ENCODE measurements at regions not wholly inside any gene's neighbourhood (a gene's known extent, or its start where the extent isn't known, plus 50 kb on each side); places are given as distances from the start of the nearest gene placed in this dataset.

DNA sequence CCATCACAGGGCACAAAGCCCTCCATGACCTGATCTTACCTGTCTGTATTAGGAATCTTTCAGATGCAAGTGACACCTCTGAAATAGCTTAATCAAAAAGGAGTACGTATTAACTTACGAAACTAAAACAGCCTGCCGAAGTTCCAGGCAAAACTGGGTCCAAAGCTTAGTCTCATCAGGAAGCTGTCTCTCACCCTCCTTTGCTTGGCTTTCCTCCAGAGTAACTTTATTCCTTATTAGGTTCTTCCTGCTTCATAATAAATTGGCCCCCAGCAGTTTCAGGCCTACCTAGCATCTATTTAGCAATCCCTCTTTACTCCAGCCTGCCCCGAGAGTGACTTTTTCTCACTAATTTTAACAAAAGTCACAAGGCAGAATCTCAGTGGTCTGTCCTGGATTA lies 58.4 kb upstream of the STK32A start:
- TF ChIP-seq EZH2 (IDR thresholded peaks at IDR 0.05; ENCODE audit: borderline replicate concordance, low read length): no peak
- TF ChIP-seq, protein P1, sequence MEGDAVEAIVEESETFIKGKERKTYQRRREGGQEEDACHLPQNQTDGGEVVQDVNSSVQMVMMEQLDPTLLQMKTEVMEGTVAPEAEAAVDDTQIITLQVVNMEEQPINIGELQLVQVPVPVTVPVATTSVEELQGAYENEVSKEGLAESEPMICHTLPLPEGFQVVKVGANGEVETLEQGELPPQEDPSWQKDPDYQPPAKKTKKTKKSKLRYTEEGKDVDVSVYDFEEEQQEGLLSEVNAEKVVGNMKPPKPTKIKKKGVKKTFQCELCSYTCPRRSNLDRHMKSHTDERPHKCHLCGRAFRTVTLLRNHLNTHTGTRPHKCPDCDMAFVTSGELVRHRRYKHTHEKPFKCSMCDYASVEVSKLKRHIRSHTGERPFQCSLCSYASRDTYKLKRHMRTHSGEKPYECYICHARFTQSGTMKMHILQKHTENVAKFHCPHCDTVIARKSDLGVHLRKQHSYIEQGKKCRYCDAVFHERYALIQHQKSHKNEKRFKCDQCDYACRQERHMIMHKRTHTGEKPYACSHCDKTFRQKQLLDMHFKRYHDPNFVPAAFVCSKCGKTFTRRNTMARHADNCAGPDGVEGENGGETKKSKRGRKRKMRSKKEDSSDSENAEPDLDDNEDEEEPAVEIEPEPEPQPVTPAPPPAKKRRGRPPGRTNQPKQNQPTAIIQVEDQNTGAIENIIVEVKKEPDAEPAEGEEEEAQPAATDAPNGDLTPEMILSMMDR (IDR thresholded peaks at IDR 0.05; ENCODE audit: low read length): no peak
- Histone ChIP-seq H3F3A (ENCODE audit: insufficient read depth, low read length) (no peaks in the 10 kb centered on the region), H3K4me1 (ENCODE audit: insufficient read depth, low read length, severe bottlenecking) (no peaks in the 10 kb centered on the region)

DNA sequence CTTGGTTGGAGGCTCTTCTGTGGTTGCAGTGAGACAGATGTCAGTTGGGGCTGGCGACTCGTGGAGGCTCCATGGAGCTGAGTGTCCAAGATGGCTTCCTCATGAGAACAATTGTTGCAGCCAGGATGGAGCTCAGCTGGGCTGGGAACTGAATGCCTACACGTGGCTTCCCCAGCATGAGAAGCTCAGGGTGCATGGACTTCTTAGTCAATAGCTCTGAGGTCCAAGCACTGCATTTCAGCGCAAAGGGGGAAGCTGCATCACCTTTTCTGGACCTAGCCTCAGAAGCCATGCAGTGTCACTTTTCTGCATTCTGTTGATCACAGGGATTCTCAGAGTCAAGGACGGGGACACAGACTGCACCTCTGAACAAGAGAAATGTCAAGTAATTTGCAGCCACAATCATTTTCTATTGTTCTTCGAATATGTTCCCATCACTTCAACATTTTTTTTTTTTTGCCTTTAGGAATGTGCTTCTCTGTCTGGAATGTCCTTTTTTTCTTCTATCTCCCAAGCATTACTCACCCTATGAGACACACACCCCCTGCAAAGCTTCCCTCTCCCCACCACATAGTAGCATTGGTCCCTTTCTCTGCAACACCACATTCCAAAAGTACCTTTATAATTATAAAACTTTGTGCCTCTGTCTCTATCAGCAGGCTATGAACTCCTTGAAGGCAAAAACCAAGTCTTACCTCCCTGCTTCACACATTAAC lies 57.5 kb upstream of the STK32A start:
- Histone ChIP-seq H4K20me1 (ENCODE audit: insufficient read depth, low read length) (no peaks in the 10 kb centered on the region), H3K9me2 (ENCODE audit: low read depth, low read length) (no peaks in the 10 kb centered on the region; the same call in 1 of the 2 replicates), H3K4me3 (ENCODE audit: low read depth, low read length, poor library complexity, severe bottlenecking) (no peak overlapping the region), H3K79me2 (ENCODE audit: insufficient read depth, low read length) (no peaks in the 10 kb centered on the region), H3K4me2 (ENCODE audit: low read length) (no peak overlapping the region), H3F3A (ENCODE audit: insufficient read depth, low read length) (no peaks in the 10 kb centered on the region), H3K27ac (ENCODE audit: low read depth, low read length, poor library complexity, severe bottlenecking) (no peak overlapping the region), H2AFZ (ENCODE audit: low read length) (no peak overlapping the region), H3K36me3 (ENCODE audit: insufficient read depth, low read length) (no peaks in the 10 kb centered on the region), H3K9me3 (ENCODE audit: low read length) (no peaks in the 10 kb centered on the region), H3K4me1 (ENCODE audit: insufficient read depth, low read length, severe bottlenecking) (no peaks in the 10 kb centered on the region), H3K9ac (ENCODE audit: low read length) (no peak overlapping the region), H3K27me3 (ENCODE audit: insufficient read depth, low read length) (no peaks in the 10 kb centered on the region)
- no peak for TF ChIP-seq EZH2 (IDR thresholded peaks at IDR 0.05; ENCODE audit: borderline replicate concordance, low read length)
- TF ChIP-seq, protein P1 (IDR thresholded peaks at IDR 0.05; ENCODE audit: low read length): no peak

More for the DNA sequence above, 58.4 kb upstream of the STK32A start:
- H3K27me3 ChIP-seq (ENCODE audit: insufficient read depth, low read length): no peaks in the 10 kb centered on the region
- no peak overlapping the region for H3K4me2 ChIP-seq (ENCODE audit: low read length)
- no peaks in the 10 kb centered on the region for H3K9me3 ChIP-seq (ENCODE audit: low read length)
- H4K20me1 ChIP-seq (ENCODE audit: insufficient read depth, low read length): no peaks in the 10 kb centered on the region
- no peak overlapping the region for H3K27ac ChIP-seq (ENCODE audit: low read depth, low read length, poor library complexity, severe bottlenecking)
- H3K79me2 ChIP-seq (ENCODE audit: insufficient read depth, low read length): no peaks in the 10 kb centered on the region
- no peak overlapping the region for H2AFZ ChIP-seq (ENCODE audit: low read length)
- no peaks in the 10 kb centered on the region; the same call in 1 of the 2 replicates for H3K9me2 ChIP-seq (ENCODE audit: low read depth, low read length)
- H3K36me3 ChIP-seq (ENCODE audit: insufficient read depth, low read length): no peaks in the 10 kb centered on the region
- no peak overlapping the region for H3K9ac ChIP-seq (ENCODE audit: low read length)
- no peak overlapping the region for H3K4me3 ChIP-seq (ENCODE audit: low read depth, low read length, poor library complexity, severe bottlenecking)

DNA sequence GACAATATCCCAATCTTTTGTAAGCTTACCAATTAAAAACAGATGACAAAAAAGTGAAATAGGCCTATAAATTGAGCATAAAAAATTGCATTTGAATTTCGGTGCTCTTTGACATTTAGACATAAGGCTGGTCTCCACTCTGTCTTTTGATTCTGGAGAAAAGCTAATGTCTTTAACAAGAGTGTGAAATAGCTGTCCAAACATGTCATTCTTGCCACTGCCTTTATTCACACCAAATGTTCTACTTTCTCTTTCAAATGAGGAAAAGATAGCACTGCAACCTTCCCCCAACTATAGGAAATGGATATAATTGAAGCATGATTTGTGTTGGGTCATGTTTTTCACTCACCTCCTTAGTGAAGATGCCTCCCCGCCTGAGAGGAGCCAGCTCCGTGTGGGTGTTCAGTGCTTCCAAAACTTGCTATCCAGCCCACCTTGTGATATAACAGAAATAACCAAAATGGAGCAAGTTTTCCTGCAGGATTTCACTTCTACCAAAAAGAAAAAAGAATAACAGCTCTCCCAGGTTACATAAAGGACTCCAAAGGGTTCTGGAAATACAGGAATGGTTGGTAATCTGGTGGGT lies 55.2 kb upstream of the STK32A start:
- Histone ChIP-seq H3K9me2 (ENCODE audit: low read depth, low read length) (no peaks in the 10 kb centered on the region), H4K20me1 (ENCODE audit: insufficient read depth, low read length) (no peaks in the 10 kb centered on the region), H3F3A (ENCODE audit: insufficient read depth, low read length) (no peaks in the 10 kb centered on the region), H3K36me3 (ENCODE audit: insufficient read depth, low read length) (no peaks in the 10 kb centered on the region), H3K9me3 (ENCODE audit: low read length) (no peaks in the 10 kb centered on the region), H3K4me1 (ENCODE audit: insufficient read depth, low read length, severe bottlenecking) (no peaks in the 10 kb centered on the region), H3K27ac (ENCODE audit: low read depth, low read length, poor library complexity, severe bottlenecking) (no peak overlapping the region), H3K27me3 (ENCODE audit: insufficient read depth, low read length) (no peaks in the 10 kb centered on the region), H3K4me3 (ENCODE audit: low read depth, low read length, poor library complexity, severe bottlenecking) (no peak overlapping the region), H3K79me2 (ENCODE audit: insufficient read depth, low read length) (no peaks in the 10 kb centered on the region), H3K9ac (ENCODE audit: low read length) (no peak overlapping the region), H2AFZ (ENCODE audit: low read length) (no peak overlapping the region), H3K4me2 (ENCODE audit: low read length) (no peak overlapping the region)
- TF ChIP-seq, protein P1 (IDR thresholded peaks at IDR 0.05; ENCODE audit: low read length): no peak
- no peak for TF ChIP-seq EZH2 (IDR thresholded peaks at IDR 0.05; ENCODE audit: borderline replicate concordance, low read length)

Data from OCI-LY1 (cell line).